ENCODE measurements at regions not wholly inside any gene's neighbourhood (a gene's known extent, or its start where the extent isn't known, plus 50 kb on each side); places are given as distances from the start of the nearest gene placed in this dataset.

GRCh38 chr21:28738420-28738704 is 254.3 kb downstream of the LTN1 start:
- TF ChIP-seq FOXM1 (IDR thresholded peaks at IDR 0.05; ENCODE audit: borderline replicate concordance) (no peak), SP1 (IDR thresholded peaks at IDR 0.05) (no peak), CTBP1 (IDR thresholded peaks at IDR 0.05; ENCODE audit: borderline replicate concordance) (no peak), FOXK2 (IDR thresholded peaks at IDR 0.05) (no peak), LEF1 (IDR thresholded peaks at IDR 0.05; ENCODE audit: borderline replicate concordance) (no peak), SUZ12 (IDR thresholded peaks at IDR 0.05) (no peak), ZNF384 (IDR thresholded peaks at IDR 0.05) (no peak), TARDBP (IDR thresholded peaks at IDR 0.05) (no peak), ARNT (IDR thresholded peaks at IDR 0.05) (no peak), HDGF (IDR thresholded peaks at IDR 0.05; ENCODE audit: borderline replicate concordance) (no peak), PKNOX1 (IDR thresholded peaks at IDR 0.05) (no peak), FOXA1 (IDR thresholded peaks at IDR 0.05) (no peak), ELF4 (IDR thresholded peaks at IDR 0.05) (no peak)

Data from HEK293T (cell line).